Right lobe of liver (tissue), 4 donors: ENCODE measurements at regions not wholly inside any gene's neighbourhood (a gene's known extent, or its start where the extent isn't known, plus 50 kb on each side); places are given as distances from the start of the nearest gene placed in this dataset.

Experiments used
- CTCF ChIP-seq, 4 donors: fragments of 200-600 bp in 3 of 4; fragments of 450-650 bp in 1 of 4; IDR thresholded peaks; one replicate each; pipeline versions ENCODE4 v1.5.1 to v1.8.0; 2016 to 2022; ENCODE audit warnings: antibody characterized with exemption in 4 of 4, mild to moderate bottlenecking in 2 of 4
- POLR2A ChIP-seq: fragments of 450-650 bp; IDR thresholded peaks from one replicate; pipeline ENCODE4 v1.6.1; 2017; ENCODE audit warnings: antibody characterized with exemption, mild to moderate bottlenecking
- donor health status: DM: no; HTN: no; CAD: no.
- donor health status: DM: no; HTN: no; CAD: no.
- donor health status: DM: no; HTN: yes; CAD: no.

- TF ChIP-seq CTCF (IDR thresholded peaks at IDR 0.05) (no peak), POLR2A (no peak)
Observed at GRCh38 chr18:57251747-57252146, 100.6 kb upstream of the ST8SIA3 start.
